ENCODE measurements at regions not wholly inside any gene's neighbourhood (a gene's known extent, or its start where the extent isn't known, plus 50 kb on each side); places are given as distances from the start of the nearest gene placed in this dataset.

- TF ChIP-seq EZH2 (IDR thresholded peaks at IDR 0.05; ENCODE audit: borderline replicate concordance, low read depth, low read length, severe bottlenecking) (no peak), MAX (IDR thresholded peaks at IDR 0.05; ENCODE audit: insufficient read depth, insufficient read length) (no peak), FOS (IDR thresholded peaks at IDR 0.05; ENCODE audit: borderline replicate concordance, insufficient read depth, low read length) (no peak)
Observed at GRCh38 chr9:106632621-106633020, 230.3 kb upstream of the ZNF462 start.
